ENCODE measurements at regions not wholly inside any gene's neighbourhood (a gene's known extent, or its start where the extent isn't known, plus 50 kb on each side); places are given as distances from the start of the nearest gene placed in this dataset.
"Not testable (repeated sequence)": the region's sequence is repeated elsewhere in the genome, so short reads cannot be mapped to it uniquely, and the experiment has no call there.

GRCh38 chr16:27628241-27628942 lies 78.4 kb downstream of the KATNIP start:
- Histone ChIP-seq H3K4me3 (replicated peaks in 1 of 3; ENCODE audit: insufficient read depth in 1 of 3, low read depth in 2 of 3, low read length in 3 of 3) (no peak overlapping the region), H3K27me3 (ENCODE audit: control insufficient read depth in 1 of 2, insufficient read depth in 2 of 2, low read length in 2 of 2) (no peaks in the 10 kb centered on the region), H3K9ac (ENCODE audit: insufficient read depth, low read depth, low read length) (no peak overlapping the region), H3K27ac (ENCODE audit: extremely low read length, insufficient read depth, low read length) (no peak overlapping the region), H2AFZ (ENCODE audit: low read length) (no peak overlapping the region), H3K79me2 (ENCODE audit: insufficient read depth, low read length) (no peaks in the 10 kb centered on the region), H4K20me1 (ENCODE audit: insufficient read depth, low read length) (no peaks in the 10 kb centered on the region), H3K36me3 (replicated peaks in 1 of 2; ENCODE audit: control insufficient read depth in 1 of 2, insufficient read depth in 2 of 2, low read length in 2 of 2) (peaks cover 3 to 18% of the 10 kb centered on the region in 2 experiments), H3K4me1 (ENCODE audit: insufficient read depth, low read length) (peaks cover 41% of the 10 kb centered on the region), H3K9me3 (ENCODE audit: low read length) (no peaks in the 10 kb centered on the region), H3K4me2 (ENCODE audit: low read depth, low read length) (no peak overlapping the region)
- BruUV-seq (replicated peaks), result no TSS peak
- ChIA-PET CTCF (ENCODE audit: low intra/inter-chr PET ratio, low total read pairs) (no interaction called here), POLR2A (no interaction called here)
- no peak for ATAC-seq
- intact Hi-C loops (cut with micrococcal nuclease; ENCODE audit: unreplicated experiment), result no loop called here
- TF ChIP-seq CENPBD1 (CRISPR knock-in tag; IDR thresholded peaks at IDR 0.05; ENCODE audit: borderline replicate concordance, low read depth), result no peak
- no peak for TF ChIP-seq RBFOX2 (IDR thresholded peaks at IDR 0.05; ENCODE audit: low read depth, low read length)
- no peak for TF ChIP-seq ZNF24 (IDR thresholded peaks at IDR 0.05)
- TF ChIP-seq MAFG (CRISPR knock-in tag; IDR thresholded peaks at IDR 0.05), result no peak
- no peak for TF ChIP-seq NR3C1 (CRISPR knock-in tag; IDR thresholded peaks at IDR 0.05)
- TF ChIP-seq ELF3 (CRISPR knock-in tag; IDR thresholded peaks at IDR 0.05), result no peak
- 83% methylated on average over 14 of the region's 15 CpGs for WGBS (ENCODE audit: low lambda C conversion rate)
- DNase-seq (ENCODE audit: low spot score), result no peak
- in situ Hi-C loops (cut with HindIII; ENCODE audit: extremely low pct_ligation_motif_present, low pct_unique_long_range_greater_than_20kb), result no loop called here
- no peak for FAIRE-seq

- H2AFZ ChIP-seq (ENCODE audit: low read length); H3K9me3 ChIP-seq (ENCODE audit: low read length); ATAC-seq; H3K4me3 ChIP-seq (replicated peaks in 1 of 3; ENCODE audit: insufficient read depth in 1 of 3, low read depth in 2 of 3, low read length in 3 of 3); H3K9ac ChIP-seq (ENCODE audit: insufficient read depth, low read depth, low read length); in situ Hi-C loops (cut with HindIII; ENCODE audit: extremely low pct_ligation_motif_present, low pct_unique_long_range_greater_than_20kb); BruUV-seq (replicated peaks); POLR2A ChIA-PET; CTCF ChIA-PET (ENCODE audit: low intra/inter-chr PET ratio, low total read pairs); H3K79me2 ChIP-seq (ENCODE audit: insufficient read depth, low read length); H4K20me1 ChIP-seq (ENCODE audit: insufficient read depth, low read length); H3K27me3 ChIP-seq (ENCODE audit: control insufficient read depth in 1 of 2, insufficient read depth in 2 of 2, low read length in 2 of 2); FAIRE-seq; DNase-seq (ENCODE audit: low spot score); intact Hi-C loops (cut with micrococcal nuclease; ENCODE audit: unreplicated experiment); H3K27ac ChIP-seq (ENCODE audit: extremely low read length, insufficient read depth, low read length); H3K4me2 ChIP-seq (ENCODE audit: low read depth, low read length): not testable (repeated sequence)
- Histone ChIP-seq H3K4me1 (ENCODE audit: insufficient read depth, low read length) (peaks cover 35% of the 10 kb centered on the region), H3K36me3 (replicated peaks in 1 of 2; ENCODE audit: control insufficient read depth in 1 of 2, insufficient read depth in 2 of 2, low read length in 2 of 2) (peaks cover 3 to 18% of the 10 kb centered on the region in 2 experiments)
- WGBS (ENCODE audit: low lambda C conversion rate), result 95% methylated on average over 8 of the region's 8 CpGs
These were observed 79.1 kb downstream of the KATNIP start for GRCh38 chr16:27628943-27629462.

Measured in HepG2 (cell line).